Loucy (cell line): ENCODE measurements at regions not wholly inside any gene's neighbourhood (a gene's known extent, or its start where the extent isn't known, plus 50 kb on each side); places are given as distances from the start of the nearest gene placed in this dataset.

Experiments used
- H2AFZ ChIP-seq: fragments of 200-600 bp; sonication (generic); 2 replicates; pipeline ENCODE4 v1.6.0; 2016; ENCODE audit warnings: antibody characterized with exemption, mild to moderate bottlenecking, low read length, moderate library complexity
- H3F3A ChIP-seq: fragments of 200-600 bp; 2 replicates; pipeline ENCODE4 v1.6.0; 2016; ENCODE audit warnings: antibody characterized with exemption, low read depth, mild to moderate bottlenecking
- H3K27me3 ChIP-seq: fragments of 200-600 bp; sonication (generic); 2 replicates; pipeline ENCODE4 v1.6.1; 2014; ENCODE audit warnings: low read length, mild to moderate bottlenecking; ENCODE audit not compliant: insufficient read depth, poor library complexity, severe bottlenecking
- H3K36me3 ChIP-seq: fragments of 200-600 bp; sonication (generic); 2 replicates; pipeline ENCODE4 v1.6.1; 2016; ENCODE audit warnings: low read length; ENCODE audit not compliant: insufficient read depth
- H3K4me1 ChIP-seq: fragments of 200-600 bp; sonication (generic); 2 replicates; pipeline ENCODE4 v1.5.1; 2014; ENCODE audit warnings: low read length, mild to moderate bottlenecking; ENCODE audit not compliant: insufficient read depth, poor library complexity, severe bottlenecking
- H3K4me2 ChIP-seq: fragments of 200-600 bp; sonication (generic); 2 replicates; pipeline ENCODE4 v1.6.0; 2014; ENCODE audit warnings: antibody characterized with exemption, low read length, low read depth, mild to moderate bottlenecking; ENCODE audit not compliant: poor library complexity, severe bottlenecking
- H3K4me3 ChIP-seq: fragments of 200-600 bp; sonication (generic); 2 replicates; pipeline ENCODE4 v1.5.1; 2014; ENCODE audit warnings: low read length, mild to moderate bottlenecking, mixed read lengths; ENCODE audit not compliant: poor library complexity, severe bottlenecking
- H3K79me2 ChIP-seq: fragments of 200-600 bp; sonication (generic); 2 replicates; pipeline ENCODE4 v1.6.1; 2014; ENCODE audit warnings: low read length; ENCODE audit not compliant: insufficient read depth
- H3K9ac ChIP-seq: fragments of 200-600 bp; sonication (generic); 2 replicates; pipeline ENCODE4 v1.6.0; 2014; ENCODE audit warnings: mild to moderate bottlenecking, low read depth, low read length, moderate library complexity; ENCODE audit not compliant: poor library complexity, severe bottlenecking
- H3K9me2 ChIP-seq: fragments of 200-600 bp; sonication (generic); replicated peaks from 2 replicates; pipeline ENCODE4 v1.6.1; 2016; ENCODE audit warnings: low read depth, low read length, mixed read lengths
- H3K9me3 ChIP-seq: fragments of 200-600 bp; sonication (generic); 2 replicates; pipeline ENCODE4 v1.6.1; 2014; ENCODE audit warnings: mild to moderate bottlenecking, antibody characterized with exemption, low read length, low read depth; ENCODE audit not compliant: insufficient read depth
- H4K20me1 ChIP-seq: fragments of 200-600 bp; sonication (generic); 2 replicates; pipeline ENCODE4 v1.6.0; 2014; ENCODE audit warnings: antibody characterized with exemption, low read length, mild to moderate bottlenecking; ENCODE audit not compliant: insufficient read depth, poor library complexity, severe bottlenecking
- CTCF ChIP-seq: fragments of 200-600 bp; sonication (generic); conservative IDR thresholded peaks from 2 replicates; pipeline ENCODE4 v1.5.1; 2014; ENCODE audit warnings: mild to moderate bottlenecking, antibody characterized with exemption, low read length
- EZH2phosphoT487 ChIP-seq: fragments of 200-600 bp; IDR thresholded peaks from 2 replicates; pipeline ENCODE4 v1.6.1; 2018; ENCODE audit warnings: antibody characterized with exemption, mild to moderate bottlenecking, moderate library complexity, borderline replicate concordance

- no peaks in the 10 kb centered on the region for H3K4me1 ChIP-seq
- H3K4me3 ChIP-seq, result no peak overlapping the region
- no peaks in the 10 kb centered on the region for H3K36me3 ChIP-seq
- no peak overlapping the region for H3K4me2 ChIP-seq
- no peaks in the 10 kb centered on the region for H4K20me1 ChIP-seq
- H2AFZ ChIP-seq, result no peak overlapping the region
- TF ChIP-seq CTCF, result no peak
- no peaks in the 10 kb centered on the region for H3K9me2 ChIP-seq
- H3K9me3 ChIP-seq, result no peaks in the 10 kb centered on the region
- no peaks in the 10 kb centered on the region for H3F3A ChIP-seq
- no peaks in the 10 kb centered on the region for H3K79me2 ChIP-seq
- H3K9ac ChIP-seq, result no peak overlapping the region
- H3K27me3 ChIP-seq, result no peaks in the 10 kb centered on the region
Measured at GRCh38 chr10:31263903-31264302, 55.1 kb upstream of the ZEB1 start.

DNA sequence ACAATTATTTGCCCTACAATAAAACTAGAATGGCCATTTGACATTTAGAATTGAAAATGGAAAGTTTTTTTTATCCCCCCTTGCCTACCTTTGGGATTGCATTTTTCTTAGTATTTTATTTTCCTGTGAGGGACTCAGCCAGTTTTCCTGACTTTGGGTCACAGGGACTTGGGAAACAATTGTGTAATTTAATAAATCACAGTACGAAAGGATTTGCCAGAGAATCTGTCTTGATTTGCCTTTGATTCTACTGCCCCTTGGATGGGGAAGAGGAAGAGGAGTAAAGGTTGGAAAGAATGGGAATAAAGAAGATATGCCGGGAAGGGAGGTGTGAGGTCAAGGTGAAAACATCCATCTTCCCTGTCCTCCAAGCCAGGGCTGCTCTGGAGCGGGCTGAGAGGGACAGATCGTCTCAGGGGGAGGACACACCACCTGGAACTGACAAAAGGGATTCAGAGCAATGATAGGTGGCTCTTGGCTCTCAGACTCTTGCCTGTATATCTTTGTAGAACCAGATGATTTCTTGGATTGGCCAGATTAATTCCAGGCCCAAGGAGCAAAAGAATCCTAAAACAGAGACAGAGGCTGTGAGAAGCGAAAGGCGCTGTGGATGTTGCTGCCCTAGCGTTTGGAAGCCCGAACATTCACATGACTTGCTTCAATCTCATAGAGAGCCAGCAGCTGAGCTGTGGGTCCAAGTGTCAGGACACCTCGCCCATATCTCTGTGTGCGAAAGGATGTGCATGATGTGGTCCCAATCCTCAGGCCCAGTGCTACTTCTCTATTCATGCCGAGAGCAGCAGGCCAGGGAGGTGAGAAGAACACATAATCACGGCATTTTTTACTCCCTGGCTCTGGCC, 50.3 kb upstream of the ZEB1 start:
- no peaks in the 10 kb centered on the region for H3K9me2 ChIP-seq
- no peaks in the 10 kb centered on the region for H3K4me1 ChIP-seq

More for the DNA sequence above, 50.3 kb upstream of the ZEB1 start:
- Histone ChIP-seq H3K36me3 (no peaks in the 10 kb centered on the region), H3K4me3 (no peak overlapping the region), H3K27me3 (no peaks in the 10 kb centered on the region), H2AFZ (no peak overlapping the region), H3K4me2 (no peak overlapping the region), H3K9me3 (no peaks in the 10 kb centered on the region), H4K20me1 (no peaks in the 10 kb centered on the region), H3K9ac (no peak overlapping the region), H3K79me2 (no peaks in the 10 kb centered on the region), H3F3A (no peaks in the 10 kb centered on the region)
- TF ChIP-seq CTCF (no peak), EZH2phosphoT487 (no peak)
